ENCODE measurements at regions not wholly inside any gene's neighbourhood (a gene's known extent, or its start where the extent isn't known, plus 50 kb on each side); places are given as distances from the start of the nearest gene placed in this dataset.

- DNase-seq: no peak
These were observed 60.8 kb upstream of the CLMN start for GRCh38 chr14:95380350-95381042.

- DNase-seq: no peak
These were observed 59.9 kb upstream of the CLMN start for GRCh38 chr14:95379634-95380033.

GRCh38 chr14:95375539-95376109, 55.9 kb upstream of the CLMN start:
- DNase-seq: no peak

GRCh38 chr14:95374239-95374997, 54.7 kb upstream of the CLMN start:
- no peak for DNase-seq

- no peak for DNase-seq
These were observed 50.4 kb upstream of the CLMN start for GRCh38 chr14:95370076-95370475.

Measured in CD4-positive, alpha-beta T cell treated with Interleukin-17A for 1 hour (primary cell).